OCI-LY3 (cell line): ENCODE measurements at regions not wholly inside any gene's neighbourhood (a gene's known extent, or its start where the extent isn't known, plus 50 kb on each side); places are given as distances from the start of the nearest gene placed in this dataset.

Source experiments
- EZH2phosphoT487 ChIP-seq: fragments of 200-600 bp; shearing (Covaris generic); IDR thresholded peaks from 2 replicates; pipeline ENCODE4 v1.6.1; 2018; ENCODE audit warnings: antibody characterized with exemption, mixed run types, low read depth
- TF ChIP-seq, protein P1 (sequence below): fragments of 200-600, 300-600 bp; sonication (generic); IDR thresholded peaks from 2 replicates; pipeline ENCODE4 v1.5.1; 2014; ENCODE audit warnings: antibody characterized with exemption, low read length, low read depth

DNA sequence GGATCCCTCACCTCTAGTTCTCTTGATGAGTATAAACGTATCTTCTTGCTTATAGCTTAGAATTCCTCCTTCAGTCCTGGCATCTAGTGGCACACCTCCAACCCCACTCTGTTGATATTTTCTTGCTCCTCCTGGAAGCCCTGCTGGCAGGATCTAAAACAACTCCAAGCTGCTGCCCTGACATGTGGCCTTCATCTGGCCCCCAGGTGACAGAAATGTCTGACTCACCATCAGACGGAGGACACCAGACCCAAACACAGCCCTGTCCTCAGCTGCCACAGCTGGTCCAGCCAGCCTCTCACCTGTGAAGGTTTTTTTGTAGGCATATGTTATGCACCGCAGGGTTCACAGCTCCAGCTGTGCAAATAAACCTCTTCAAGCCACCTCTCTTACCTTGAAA is 53.4 kb downstream of the KRTAP19-8 start:
- TF ChIP-seq, protein P1, sequence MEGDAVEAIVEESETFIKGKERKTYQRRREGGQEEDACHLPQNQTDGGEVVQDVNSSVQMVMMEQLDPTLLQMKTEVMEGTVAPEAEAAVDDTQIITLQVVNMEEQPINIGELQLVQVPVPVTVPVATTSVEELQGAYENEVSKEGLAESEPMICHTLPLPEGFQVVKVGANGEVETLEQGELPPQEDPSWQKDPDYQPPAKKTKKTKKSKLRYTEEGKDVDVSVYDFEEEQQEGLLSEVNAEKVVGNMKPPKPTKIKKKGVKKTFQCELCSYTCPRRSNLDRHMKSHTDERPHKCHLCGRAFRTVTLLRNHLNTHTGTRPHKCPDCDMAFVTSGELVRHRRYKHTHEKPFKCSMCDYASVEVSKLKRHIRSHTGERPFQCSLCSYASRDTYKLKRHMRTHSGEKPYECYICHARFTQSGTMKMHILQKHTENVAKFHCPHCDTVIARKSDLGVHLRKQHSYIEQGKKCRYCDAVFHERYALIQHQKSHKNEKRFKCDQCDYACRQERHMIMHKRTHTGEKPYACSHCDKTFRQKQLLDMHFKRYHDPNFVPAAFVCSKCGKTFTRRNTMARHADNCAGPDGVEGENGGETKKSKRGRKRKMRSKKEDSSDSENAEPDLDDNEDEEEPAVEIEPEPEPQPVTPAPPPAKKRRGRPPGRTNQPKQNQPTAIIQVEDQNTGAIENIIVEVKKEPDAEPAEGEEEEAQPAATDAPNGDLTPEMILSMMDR: no peak
- no peak for TF ChIP-seq EZH2phosphoT487
